ENCODE measurements at regions not wholly inside any gene's neighbourhood (a gene's known extent, or its start where the extent isn't known, plus 50 kb on each side); places are given as distances from the start of the nearest gene placed in this dataset.

DNA sequence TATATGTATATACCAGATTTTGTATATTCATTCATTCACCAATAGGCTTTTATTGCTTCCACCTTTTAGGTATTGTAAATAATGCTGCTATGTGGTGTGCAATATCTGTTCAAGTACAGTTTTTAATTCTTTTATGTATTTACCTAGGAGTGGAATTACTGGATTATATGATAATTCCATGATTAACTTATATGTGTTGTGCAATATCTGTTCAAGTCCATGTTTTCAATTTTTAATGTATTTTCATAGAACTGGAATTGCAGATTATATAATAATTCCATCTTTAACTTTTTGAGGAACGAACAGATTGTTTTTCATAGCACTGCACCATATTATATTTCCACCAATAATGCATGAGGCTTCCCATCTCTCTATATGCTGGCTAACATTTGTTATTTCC lies 50.6 kb upstream of the L3MBTL4 start:
- no peak for TF ChIP-seq CTCF (IDR thresholded peaks at IDR 0.05)
- Mint-ChIP-seq H3K27me3 (ENCODE audit: low read depth) (peaks cover 8% of the 10 kb centered on the region), H3K36me3 (ENCODE audit: low read depth) (peaks cover 5% of the 10 kb centered on the region), H3K9me3 (ENCODE audit: low read depth) (peaks cover 18% of the 10 kb centered on the region), H3K4me3 (ENCODE audit: unreplicated experiment) (no peak overlapping the region), H3K4me1 (ENCODE audit: low read depth) (no peaks in the 10 kb centered on the region), H3K27ac (ENCODE audit: unreplicated experiment) (no peak overlapping the region)
- no peak for DNase-seq (ENCODE audit: low spot score)

DNA sequence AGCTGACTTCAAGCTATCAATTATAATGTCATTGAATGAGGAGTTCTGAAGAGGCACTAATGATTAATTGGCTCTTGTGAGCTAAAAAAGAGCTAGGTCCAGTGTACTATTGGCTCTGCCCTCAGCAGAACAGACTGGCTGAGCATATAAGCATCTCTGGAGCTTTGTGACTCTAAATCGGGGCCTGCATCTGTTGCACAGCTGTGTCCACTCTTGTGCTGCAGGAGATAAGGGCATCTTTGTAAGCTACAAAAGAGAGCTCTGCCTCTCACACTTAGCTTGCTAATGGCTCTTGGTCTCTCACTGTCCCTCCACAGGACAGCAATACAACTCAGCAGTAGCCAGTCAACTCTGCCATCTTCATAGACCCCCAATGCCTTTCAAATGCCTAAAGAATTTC lies 61.5 kb upstream of the L3MBTL4 start:
- no peak for DNase-seq (ENCODE audit: low spot score)
- no peak overlapping the region for H3K4me3 Mint-ChIP-seq (ENCODE audit: unreplicated experiment)
- peaks cover 6% of the 10 kb centered on the region for H3K9me3 Mint-ChIP-seq (ENCODE audit: low read depth)
- no peak overlapping the region for H3K27ac Mint-ChIP-seq (ENCODE audit: unreplicated experiment)
- H3K27me3 Mint-ChIP-seq (ENCODE audit: low read depth), result peaks cover 11% of the 10 kb centered on the region
- peaks cover 3% of the 10 kb centered on the region for H3K36me3 Mint-ChIP-seq (ENCODE audit: low read depth)
- H3K4me1 Mint-ChIP-seq (ENCODE audit: low read depth), result peaks cover 9% of the 10 kb centered on the region
- no peak for TF ChIP-seq CTCF (IDR thresholded peaks at IDR 0.05)

- no peak for TF ChIP-seq CTCF (IDR thresholded peaks at IDR 0.05)
- Mint-ChIP-seq H3K4me3 (ENCODE audit: unreplicated experiment) (no peak overlapping the region), H3K36me3 (ENCODE audit: low read depth) (no peaks in the 10 kb centered on the region), H3K9me3 (ENCODE audit: low read depth) (no peaks in the 10 kb centered on the region), H3K27ac (ENCODE audit: unreplicated experiment) (no peak overlapping the region), H3K4me1 (ENCODE audit: low read depth) (peaks cover 9% of the 10 kb centered on the region), H3K27me3 (ENCODE audit: low read depth) (peaks cover 8% of the 10 kb centered on the region)
- DNase-seq (ENCODE audit: low spot score), result no peak
Measured at GRCh38 chr18:6476880-6477279, 62.2 kb upstream of the L3MBTL4 start.

DNA sequence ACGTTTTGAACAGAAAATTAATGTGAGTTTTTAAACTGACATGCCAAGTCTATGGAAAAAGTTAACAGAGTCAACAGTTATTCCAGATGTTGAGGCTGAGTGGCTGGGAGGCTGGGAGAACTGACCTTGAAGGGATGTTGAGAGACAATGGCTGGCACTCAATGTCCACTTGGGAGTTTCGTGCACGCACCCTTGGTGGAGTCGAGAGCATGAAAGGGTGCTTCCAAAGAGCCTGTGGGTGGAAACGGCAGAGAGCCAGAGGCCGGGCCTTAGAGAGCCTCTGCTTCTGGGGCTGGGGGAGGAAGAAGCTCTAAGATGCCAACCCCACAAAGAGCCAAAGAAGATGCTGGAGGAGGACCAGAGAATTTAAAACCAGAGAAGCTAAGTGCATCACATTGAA lies 63.4 kb upstream of the L3MBTL4 start:
- Mint-ChIP-seq H3K4me1 (ENCODE audit: low read depth) (peaks cover 18% of the 10 kb centered on the region), H3K9me3 (ENCODE audit: low read depth) (no peaks in the 10 kb centered on the region), H3K27ac (ENCODE audit: unreplicated experiment) (no peak overlapping the region), H3K27me3 (ENCODE audit: low read depth) (peaks cover 9% of the 10 kb centered on the region), H3K36me3 (ENCODE audit: low read depth) (no peaks in the 10 kb centered on the region), H3K4me3 (ENCODE audit: unreplicated experiment) (no peak overlapping the region)
- DNase-seq (ENCODE audit: low spot score), result no peak
- TF ChIP-seq CTCF (IDR thresholded peaks at IDR 0.05), result no peak

- H3K27me3 Mint-ChIP-seq (ENCODE audit: low read depth), result peaks cover 9% of the 10 kb centered on the region
Measured at GRCh38 chr18:6479699-6480098, 65.0 kb upstream of the L3MBTL4 start.

More at GRCh38 chr18:6479699-6480098, 65.0 kb upstream of the L3MBTL4 start:
- H3K27ac Mint-ChIP-seq (ENCODE audit: unreplicated experiment), result no peak overlapping the region
- no peak for TF ChIP-seq CTCF (IDR thresholded peaks at IDR 0.05)
- no peaks in the 10 kb centered on the region for H3K9me3 Mint-ChIP-seq (ENCODE audit: low read depth)
- H3K4me3 Mint-ChIP-seq (ENCODE audit: unreplicated experiment), result no peak overlapping the region
- no peak for DNase-seq (ENCODE audit: low spot score)
- peaks cover 18% of the 10 kb centered on the region for H3K4me1 Mint-ChIP-seq (ENCODE audit: low read depth)
- H3K36me3 Mint-ChIP-seq (ENCODE audit: low read depth), result no peaks in the 10 kb centered on the region

Measured in chondrocyte (in vitro differentiated cells).